ENCODE measurements at regions not wholly inside any gene's neighbourhood (a gene's known extent, or its start where the extent isn't known, plus 50 kb on each side); places are given as distances from the start of the nearest gene placed in this dataset.

DNA sequence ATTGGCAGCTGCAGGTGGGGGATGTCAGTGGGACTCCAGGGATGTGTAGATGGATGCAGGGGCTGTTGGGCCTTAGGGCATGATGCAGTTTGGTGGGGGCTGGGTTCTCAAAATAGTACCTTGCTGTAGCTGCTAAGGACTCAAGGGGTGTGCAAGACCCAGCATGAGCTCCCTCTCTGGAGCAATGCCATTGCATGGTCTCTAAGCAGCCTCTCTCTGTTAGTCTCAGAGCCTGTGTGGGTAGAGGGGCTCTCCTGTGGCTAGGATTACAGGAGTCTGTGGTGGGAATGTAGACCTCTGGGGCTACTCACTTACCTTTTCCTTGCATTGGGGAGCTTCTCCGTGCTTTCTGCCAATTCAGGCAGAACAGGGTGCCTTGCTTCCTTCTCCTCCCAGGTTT lies 228.9 kb downstream of the LPIN1 start:
- no peaks in the 10 kb centered on the region for H3K4me1 ChIP-seq (replicated peaks in 1 of 2)
- intact Hi-C loops (cut with DNase I): no loop called here

DNA sequence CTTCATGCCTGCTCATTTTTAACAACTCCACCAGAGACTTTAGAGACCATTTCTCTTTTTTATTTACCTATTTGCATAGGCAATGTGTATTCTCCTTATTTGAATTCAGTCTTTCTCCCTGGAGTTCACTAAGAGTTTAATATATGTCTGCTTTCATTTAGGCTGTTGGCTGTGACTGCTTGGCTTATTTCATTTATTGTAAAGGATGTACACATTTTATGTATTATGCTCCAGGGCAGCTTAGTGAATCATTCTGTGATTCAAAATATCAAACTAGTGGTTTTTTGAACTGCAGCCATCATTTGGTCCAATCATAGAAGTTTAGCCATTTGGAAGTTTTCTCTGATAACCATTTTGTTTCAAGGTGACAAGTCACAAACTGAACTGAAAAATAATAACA lies 229.6 kb downstream of the LPIN1 start:
- intact Hi-C loops (cut with DNase I): no loop called here
- H3K36me3 ChIP-seq (replicated peaks in 1 of 2): no peaks in the 10 kb centered on the region
- H3K4me1 ChIP-seq (replicated peaks in 1 of 2): no peaks in the 10 kb centered on the region
- H3K27me3 ChIP-seq: no peaks in the 10 kb centered on the region
- DNase-seq: no peak
- TF ChIP-seq CTCF (IDR thresholded peaks at IDR 0.05): no peak
- no peak for TF ChIP-seq POLR2A (IDR thresholded peaks at IDR 0.05)
- H3K4me3 ChIP-seq: no peak overlapping the region
- H3K27ac ChIP-seq: no peak overlapping the region
- H3K9me3 ChIP-seq (replicated peaks in 1 of 3): peaks cover 0 to 16% (median 11%) of the 10 kb centered on the region in 3 donors

More for the DNA sequence above, 228.9 kb downstream of the LPIN1 start:
- Histone ChIP-seq H3K9me3 (replicated peaks in 1 of 3) (peaks cover 0 to 16% (median 11%) of the 10 kb centered on the region in 3 donors), H3K4me3 (no peak overlapping the region), H3K27ac (no peak overlapping the region), H3K36me3 (replicated peaks in 1 of 2) (no peaks in the 10 kb centered on the region), H3K27me3 (no peaks in the 10 kb centered on the region)
- 67 to 94% (median 86%) methylated on average over 1 of the region's 1 CpG for WGBS, 4 donors
- TF ChIP-seq CTCF (IDR thresholded peaks at IDR 0.05) (no peak), POLR2A (IDR thresholded peaks at IDR 0.05) (no peak)
- DNase-seq: no peak

- peaks cover 0 to 16% (median 4%) of the 10 kb centered on the region in 3 donors for H3K9me3 ChIP-seq (replicated peaks in 1 of 3)
- H3K36me3 ChIP-seq (replicated peaks in 1 of 2): no peaks in the 10 kb centered on the region
- no peaks in the 10 kb centered on the region for H3K4me1 ChIP-seq (replicated peaks in 1 of 2)
- TF ChIP-seq CTCF (IDR thresholded peaks at IDR 0.05) (no peak), POLR2A (IDR thresholded peaks at IDR 0.05) (no peak)
- DNase-seq: no peak
- no peak overlapping the region for H3K27ac ChIP-seq
- 88 to 92% (median 92%) methylated on average over 8 of the region's 8 CpGs for WGBS, 4 donors
- H3K27me3 ChIP-seq: no peaks in the 10 kb centered on the region
- no peak overlapping the region for H3K4me3 ChIP-seq
- intact Hi-C loops (cut with DNase I): no loop called here
Observed at GRCh38 chr2:11977766-11978524, 231.5 kb downstream of the LPIN1 start.

DNA sequence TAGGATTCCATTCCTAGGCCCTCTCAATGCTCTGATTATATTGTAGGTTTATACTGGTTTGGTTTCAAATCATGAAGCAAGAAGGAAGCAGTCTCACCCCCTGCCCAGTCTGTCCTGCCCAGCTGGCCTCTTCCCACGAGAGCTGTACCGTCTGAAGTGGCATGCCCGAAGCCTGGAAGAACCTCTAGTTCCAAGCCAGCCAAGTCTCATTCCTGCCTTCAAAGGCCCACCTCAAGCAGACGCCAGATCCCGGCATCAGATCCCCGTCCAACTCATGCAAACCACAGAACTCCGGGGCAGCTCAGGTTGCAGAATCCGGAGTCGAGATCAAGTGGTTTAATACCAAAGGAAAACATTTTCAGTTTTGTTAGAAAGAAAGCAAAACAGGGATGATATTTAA lies 234.4 kb downstream of the LPIN1 start:
- no peak overlapping the region for H3K27ac ChIP-seq
- no peak overlapping the region for H3K4me3 ChIP-seq
- WGBS, 4 donors: 83 to 92% (median 88%) methylated on average over 7 to 9 of the region's 9 CpGs

More for the DNA sequence above, 234.4 kb downstream of the LPIN1 start:
- Histone ChIP-seq H3K9me3 (replicated peaks in 1 of 3) (no peaks in the 10 kb centered on the region), H3K36me3 (replicated peaks in 1 of 2) (no peaks in the 10 kb centered on the region), H3K27me3 (no peaks in the 10 kb centered on the region), H3K4me1 (replicated peaks in 1 of 2) (no peaks in the 10 kb centered on the region)
- no peak for DNase-seq
- TF ChIP-seq CTCF (IDR thresholded peaks at IDR 0.05) (no peak), POLR2A (IDR thresholded peaks at IDR 0.05) (no peak)
- intact Hi-C loops (cut with DNase I): no loop called here
